Vagina (tissue), 2 donors: ENCODE measurements at regions not wholly inside any gene's neighbourhood (a gene's known extent, or its start where the extent isn't known, plus 50 kb on each side); places are given as distances from the start of the nearest gene placed in this dataset.

Experiments
- DNase-seq, 2 donors: peaks; one replicate each; pipeline ENCODE4 v3.0.0-alpha.2; 2017; ENCODE audit errors: extremely low spot score in 2 of 2
- H3K27ac ChIP-seq: fragments of 200-600 bp; sonication (generic); one replicate; pipeline ENCODE4 v1.5.1; 2019
- H3K27me3 ChIP-seq: fragments of 200-600 bp; sonication (generic); one replicate; pipeline ENCODE4 v1.5.1; 2019
- H3K36me3 ChIP-seq, 2 donors: fragments of 200-600 bp; sonication (generic); one replicate each; pipeline ENCODE4 v1.5.1; 2017 to 2019
- H3K4me1 ChIP-seq: fragments of 200-600 bp; sonication (generic); one replicate; pipeline ENCODE4 v1.5.1; 2019
- H3K4me3 ChIP-seq, 2 donors: fragments of 200-600 bp; sonication (generic); 1 replicate in 1 of 2; 2 replicates in 1 of 2; pipeline ENCODE4 v1.5.1; 2016 to 2019
- H3K9me3 ChIP-seq: fragments of 200-600 bp; sonication (generic); one replicate; pipeline ENCODE4 v1.5.1; 2019
- CTCF ChIP-seq, 3 experiments: fragments of 450-650 bp in 2 of 3; fragments of 200-600 bp in 1 of 3; sonication (generic) in 1 of 3; IDR thresholded peaks; one replicate each; pipeline ENCODE4 v1.5.1; 2017 to 2019; ENCODE audit warnings: antibody characterized with exemption in 3 of 3, mild to moderate bottlenecking in 2 of 3, moderate library complexity in 2 of 3
- POLR2A ChIP-seq, 2 donors: fragments of 450-650 bp; IDR thresholded peaks; one replicate each; pipeline ENCODE4 v1.6.1; 2017; ENCODE audit warnings: antibody characterized with exemption in 2 of 2, mild to moderate bottlenecking in 2 of 2, moderate library complexity in 2 of 2
- POLR2AphosphoS5 ChIP-seq, 2 donors: sonication (generic); formaldehyde crosslinking; IDR thresholded peaks; one replicate each; pipeline ENCODE4 v1.9.0; 2017; ENCODE audit warnings: antibody characterized with exemption in 2 of 2, mild to moderate bottlenecking in 2 of 2, low read depth in 1 of 2; ENCODE audit not compliant: insufficient read depth in 1 of 2
- intact Hi-C: fragments of 100-400 bp; cut with DNase I; formaldehyde crosslinking; loops from one replicate; pipeline ENCODE4 v1.15.1; 2023

DNA sequence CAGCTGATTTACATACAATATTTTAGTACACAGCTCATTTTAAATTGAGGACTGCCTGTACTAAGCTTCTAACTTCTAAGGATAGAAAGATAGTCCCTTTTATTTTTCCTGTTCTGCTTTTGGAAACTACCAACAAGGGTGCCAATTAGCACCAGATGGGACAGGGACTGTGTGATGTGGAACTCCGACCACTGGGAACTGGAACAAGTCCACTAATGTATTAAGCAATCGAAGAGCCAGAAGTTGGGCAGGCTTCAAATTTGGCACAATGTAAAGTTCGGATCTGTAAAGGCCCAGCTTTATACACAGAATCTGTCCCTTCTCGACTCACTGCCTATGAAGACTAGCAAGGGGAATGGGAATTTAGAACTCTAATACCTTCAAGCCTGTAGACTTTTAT, 149.3 kb downstream of the ZC3H11B start:
- H3K27ac ChIP-seq: no peak overlapping the region
- no peak for TF ChIP-seq POLR2AphosphoS5 (IDR thresholded peaks at IDR 0.05; ENCODE audit: insufficient read depth in 1 of 2, low read depth in 1 of 2)
- TF ChIP-seq CTCF (IDR thresholded peaks at IDR 0.05): no peak
- no peak for TF ChIP-seq POLR2A (IDR thresholded peaks at IDR 0.05)
- H3K4me1 ChIP-seq: peaks cover 51% of the 10 kb centered on the region
- H3K27me3 ChIP-seq: no peaks in the 10 kb centered on the region
- H3K9me3 ChIP-seq: no peaks in the 10 kb centered on the region
- no peaks in the 10 kb centered on the region for H3K36me3 ChIP-seq
- intact Hi-C loops: no loop called here
- no peak for DNase-seq
- no peak overlapping the region for H3K4me3 ChIP-seq

DNA sequence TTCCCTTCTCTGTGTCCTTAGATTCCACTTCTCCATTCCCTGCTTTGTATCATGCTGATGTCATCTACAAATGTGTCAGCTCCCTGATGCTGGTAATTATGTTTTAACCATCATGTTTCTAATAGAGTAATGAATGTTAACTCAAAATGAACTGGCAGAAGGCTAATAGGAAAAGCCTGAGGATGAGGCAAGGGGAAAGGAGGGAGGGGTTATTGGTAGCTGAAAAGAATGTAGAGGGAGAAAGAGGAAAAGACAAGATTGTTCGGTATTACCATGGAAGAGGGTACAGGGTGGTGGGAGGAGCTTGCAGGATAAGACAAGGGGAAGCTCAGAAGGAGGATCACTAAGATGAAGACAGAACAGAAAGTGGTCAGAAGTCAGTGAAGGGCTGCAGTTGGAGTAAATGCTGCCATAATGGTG, 150.9 kb downstream of the ZC3H11B start:
- TF ChIP-seq CTCF (IDR thresholded peaks at IDR 0.05) (no peak), POLR2A (IDR thresholded peaks at IDR 0.05) (no peak), POLR2AphosphoS5 (IDR thresholded peaks at IDR 0.05; ENCODE audit: insufficient read depth in 1 of 2, low read depth in 1 of 2) (no peak)
- Histone ChIP-seq H3K4me1 (peaks cover 51% of the 10 kb centered on the region), H3K36me3 (no peaks in the 10 kb centered on the region), H3K27me3 (no peaks in the 10 kb centered on the region), H3K27ac (peak overlapping the region; percentile 58), H3K4me3 (no peak overlapping the region), H3K9me3 (no peaks in the 10 kb centered on the region)
- intact Hi-C loops: no loop called here
- DNase-seq: no peak

DNA sequence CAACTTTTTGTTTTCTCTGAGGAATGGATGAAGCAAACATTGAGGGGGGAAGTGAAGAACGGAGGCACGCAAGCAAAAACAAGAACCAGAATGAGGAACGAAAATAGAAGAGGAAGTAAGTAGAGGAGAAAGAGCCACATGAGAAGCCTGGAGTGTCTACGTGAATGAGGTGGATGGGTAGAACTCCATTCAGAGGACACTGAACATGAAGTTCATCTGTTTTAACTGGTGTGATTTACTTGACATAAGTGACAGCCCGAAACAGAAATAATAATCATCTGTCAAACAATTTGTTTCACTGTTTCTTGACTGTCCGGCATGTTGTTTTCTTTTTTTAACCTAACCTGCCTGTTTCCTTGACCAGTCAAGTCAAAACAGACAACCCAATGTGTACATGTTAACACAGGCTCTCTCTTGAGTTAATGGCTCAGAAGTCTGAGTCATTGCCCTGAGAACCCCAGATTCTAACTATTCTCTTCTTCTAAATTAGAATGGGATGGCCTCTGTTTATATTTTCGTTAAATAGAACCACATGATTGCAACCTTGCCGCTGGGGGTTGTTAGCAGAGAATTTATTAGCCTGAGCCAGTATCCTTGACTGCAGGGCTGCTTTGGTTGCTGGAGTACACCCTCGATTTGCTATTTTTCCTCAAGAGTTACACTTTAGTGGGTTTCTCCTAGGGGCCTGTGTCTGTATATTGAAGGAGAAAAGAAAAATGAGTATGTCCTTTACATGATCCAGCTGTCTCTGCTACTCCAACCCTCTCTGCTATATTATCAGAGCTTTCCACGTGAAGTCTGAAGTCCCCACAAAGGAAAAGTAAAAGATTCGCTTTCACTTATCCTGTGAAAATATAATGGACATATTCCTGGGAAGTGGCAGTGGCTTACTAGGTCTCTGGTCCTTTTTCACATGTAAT, 151.7 kb downstream of the ZC3H11B start:
- Histone ChIP-seq H3K9me3 (no peaks in the 10 kb centered on the region), H3K27ac (peak overlapping the region; percentile 54), H3K4me3 (no peak overlapping the region), H3K27me3 (no peaks in the 10 kb centered on the region), H3K4me1 (peaks cover 51% of the 10 kb centered on the region), H3K36me3 (no peaks in the 10 kb centered on the region)
- intact Hi-C loops: no loop called here
- no peak for DNase-seq
- no peak for TF ChIP-seq CTCF (IDR thresholded peaks at IDR 0.05)
- TF ChIP-seq POLR2AphosphoS5 (IDR thresholded peaks at IDR 0.05; ENCODE audit: insufficient read depth in 1 of 2, low read depth in 1 of 2): peak in 1 of 2 donors; percentile 41

DNA sequence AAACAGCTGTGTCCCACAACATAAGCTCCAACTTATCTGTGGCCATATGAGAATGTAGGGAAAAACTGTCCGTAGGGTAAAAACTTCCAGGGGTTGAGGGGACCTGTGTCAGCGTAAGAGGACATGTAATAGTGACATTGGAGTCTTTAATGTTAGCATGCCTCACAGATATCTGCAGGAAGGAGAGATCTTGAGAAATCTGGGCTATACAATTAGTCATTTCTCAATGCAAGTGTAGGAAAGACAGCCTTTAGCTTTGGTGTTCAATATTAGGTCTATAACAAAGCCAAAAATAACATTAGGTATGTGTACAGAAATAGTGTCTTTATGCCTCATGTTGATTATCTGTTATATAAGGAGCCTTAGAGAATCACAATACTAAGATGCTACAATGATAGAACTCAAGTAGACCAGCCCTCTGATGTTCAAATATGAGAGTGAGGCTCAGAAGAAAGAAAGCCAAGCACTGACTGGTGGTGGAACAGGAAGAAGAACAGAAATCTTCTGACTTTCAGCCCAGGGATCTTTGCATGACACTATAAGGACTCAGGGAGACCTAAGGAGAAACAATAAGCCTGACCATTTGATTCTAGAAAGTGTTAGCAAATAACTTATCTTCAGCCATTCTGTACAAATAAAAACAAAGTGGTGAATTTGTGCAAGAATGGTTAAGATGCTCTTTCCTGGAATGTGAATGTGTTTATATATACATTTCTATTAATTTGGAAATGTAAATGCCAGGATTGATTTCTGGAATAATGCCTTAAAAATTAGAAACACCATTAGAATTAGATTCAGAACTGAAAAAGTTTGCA, 152.6 kb downstream of the ZC3H11B start:
- TF ChIP-seq POLR2A (IDR thresholded peaks at IDR 0.05): no peak
- no peak for TF ChIP-seq CTCF (IDR thresholded peaks at IDR 0.05)
- TF ChIP-seq POLR2AphosphoS5 (IDR thresholded peaks at IDR 0.05; ENCODE audit: insufficient read depth in 1 of 2, low read depth in 1 of 2): no peak
- Histone ChIP-seq H3K27ac (peak overlapping the region; percentile 54), H3K27me3 (no peaks in the 10 kb centered on the region), H3K4me3 (no peak overlapping the region), H3K4me1 (peaks cover 51% of the 10 kb centered on the region), H3K36me3 (no peaks in the 10 kb centered on the region), H3K9me3 (no peaks in the 10 kb centered on the region)
- intact Hi-C loops: no loop called here
- DNase-seq: no peak
